Lower leg skin (tissue), 4 donors: ENCODE measurements at regions not wholly inside any gene's neighbourhood (a gene's known extent, or its start where the extent isn't known, plus 50 kb on each side); places are given as distances from the start of the nearest gene placed in this dataset.

Experiments used
- DNase-seq, 2 donors: peaks; one replicate each; pipeline ENCODE4 v3.0.0-alpha.2; 2019; ENCODE audit warnings: low spot score in 2 of 2
- H3K4me3 ChIP-seq: fragments of 200-600 bp; sonication (generic); 2 replicates; pipeline ENCODE4 v1.5.1; 2017; ENCODE audit warnings: mild to moderate bottlenecking, low read depth; ENCODE audit not compliant: poor library complexity, severe bottlenecking
- POLR2A ChIP-seq, 2 donors: fragments of 450-650 bp; IDR thresholded peaks; one replicate each; pipeline ENCODE4 v1.6.1; 2016 to 2017; ENCODE audit warnings: antibody characterized with exemption in 2 of 2, mild to moderate bottlenecking in 1 of 2, moderate library complexity in 1 of 2
- WGBS, 2 donors: methylation state at CpG; one replicate each; pipeline ENCODE4 v1.1.5; 2018; 5-methylcytosine and 5-hydroxymethylcytosine counted together
- intact Hi-C: fragments of 100-400 bp; cut with DNase I; formaldehyde crosslinking; loops from one replicate; pipeline ENCODE4 v1.15.0; 2023; ENCODE audit warnings: low total_unique reads
- TF ChIP-seq, protein P1 (sequence below), 3 donors: fragments of 450-650 bp; IDR thresholded peaks; one replicate each; pipeline ENCODE4 v1.5.1; 2016; ENCODE audit warnings: antibody characterized with exemption in 3 of 3, mild to moderate bottlenecking in 3 of 3, moderate library complexity in 2 of 3

DNA sequence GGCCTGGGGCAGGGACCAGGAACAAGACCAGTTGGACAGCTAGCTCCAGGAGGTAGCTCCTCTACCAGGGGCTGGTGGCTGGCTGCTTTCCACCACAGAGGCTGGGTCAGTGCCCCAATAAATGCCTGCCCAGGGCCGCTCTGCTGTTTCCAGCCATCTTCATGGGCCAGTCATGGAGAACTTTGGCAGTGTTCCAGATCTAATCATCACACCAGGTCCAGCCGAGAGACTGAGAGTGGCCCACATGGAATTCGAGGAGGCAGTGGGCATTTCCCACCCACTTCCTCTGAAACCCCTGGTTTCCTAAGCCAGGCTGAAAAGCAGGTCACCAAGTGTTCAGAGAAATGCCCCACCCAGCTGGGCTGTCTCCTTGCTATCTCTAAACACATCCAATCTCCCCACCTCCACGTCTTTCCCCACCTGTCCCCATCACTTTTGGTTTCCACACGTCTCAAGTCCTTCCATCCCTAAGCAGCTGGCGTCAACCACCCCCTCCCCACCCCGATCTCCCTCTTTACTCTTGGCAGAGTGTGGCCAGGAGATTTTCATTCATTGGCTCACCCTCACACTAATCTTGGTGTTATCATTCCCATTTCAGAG is 190.0 kb upstream of the LINGO1 start:
- intact Hi-C loops = no loop called here
- H3K4me3 ChIP-seq = no peak overlapping the region
- 74 to 78% methylated on average over 7 of the region's 7 CpGs for WGBS, 2 donors
- DNase-seq = no peak
- TF ChIP-seq, protein P1, sequence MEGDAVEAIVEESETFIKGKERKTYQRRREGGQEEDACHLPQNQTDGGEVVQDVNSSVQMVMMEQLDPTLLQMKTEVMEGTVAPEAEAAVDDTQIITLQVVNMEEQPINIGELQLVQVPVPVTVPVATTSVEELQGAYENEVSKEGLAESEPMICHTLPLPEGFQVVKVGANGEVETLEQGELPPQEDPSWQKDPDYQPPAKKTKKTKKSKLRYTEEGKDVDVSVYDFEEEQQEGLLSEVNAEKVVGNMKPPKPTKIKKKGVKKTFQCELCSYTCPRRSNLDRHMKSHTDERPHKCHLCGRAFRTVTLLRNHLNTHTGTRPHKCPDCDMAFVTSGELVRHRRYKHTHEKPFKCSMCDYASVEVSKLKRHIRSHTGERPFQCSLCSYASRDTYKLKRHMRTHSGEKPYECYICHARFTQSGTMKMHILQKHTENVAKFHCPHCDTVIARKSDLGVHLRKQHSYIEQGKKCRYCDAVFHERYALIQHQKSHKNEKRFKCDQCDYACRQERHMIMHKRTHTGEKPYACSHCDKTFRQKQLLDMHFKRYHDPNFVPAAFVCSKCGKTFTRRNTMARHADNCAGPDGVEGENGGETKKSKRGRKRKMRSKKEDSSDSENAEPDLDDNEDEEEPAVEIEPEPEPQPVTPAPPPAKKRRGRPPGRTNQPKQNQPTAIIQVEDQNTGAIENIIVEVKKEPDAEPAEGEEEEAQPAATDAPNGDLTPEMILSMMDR (IDR thresholded peaks at IDR 0.05) = no peak

DNA sequence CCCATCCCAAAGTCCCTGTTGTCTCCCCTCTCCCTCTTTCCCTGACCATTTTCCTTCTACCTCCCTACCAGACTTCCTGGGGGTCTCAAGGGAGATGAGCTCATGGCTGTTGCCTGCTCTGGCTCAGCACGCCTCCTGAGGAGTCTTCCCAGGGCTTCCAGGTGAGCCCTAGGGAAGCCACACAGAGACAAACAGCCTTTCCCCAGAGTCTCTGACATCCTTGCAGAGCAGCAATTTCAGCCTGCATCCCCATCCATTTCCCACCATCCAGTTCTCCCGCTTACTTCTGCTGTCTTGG is 189.2 kb upstream of the LINGO1 start:
- intact Hi-C loops = no loop called here
- WGBS, 2 donors = 79 to 98% methylated on average over 2 of the region's 2 CpGs
- no peak for TF ChIP-seq POLR2A (IDR thresholded peaks at IDR 0.05)
- TF ChIP-seq, protein P1 (IDR thresholded peaks at IDR 0.05) = no peak
- H3K4me3 ChIP-seq = no peak overlapping the region
- no peak for DNase-seq

DNA sequence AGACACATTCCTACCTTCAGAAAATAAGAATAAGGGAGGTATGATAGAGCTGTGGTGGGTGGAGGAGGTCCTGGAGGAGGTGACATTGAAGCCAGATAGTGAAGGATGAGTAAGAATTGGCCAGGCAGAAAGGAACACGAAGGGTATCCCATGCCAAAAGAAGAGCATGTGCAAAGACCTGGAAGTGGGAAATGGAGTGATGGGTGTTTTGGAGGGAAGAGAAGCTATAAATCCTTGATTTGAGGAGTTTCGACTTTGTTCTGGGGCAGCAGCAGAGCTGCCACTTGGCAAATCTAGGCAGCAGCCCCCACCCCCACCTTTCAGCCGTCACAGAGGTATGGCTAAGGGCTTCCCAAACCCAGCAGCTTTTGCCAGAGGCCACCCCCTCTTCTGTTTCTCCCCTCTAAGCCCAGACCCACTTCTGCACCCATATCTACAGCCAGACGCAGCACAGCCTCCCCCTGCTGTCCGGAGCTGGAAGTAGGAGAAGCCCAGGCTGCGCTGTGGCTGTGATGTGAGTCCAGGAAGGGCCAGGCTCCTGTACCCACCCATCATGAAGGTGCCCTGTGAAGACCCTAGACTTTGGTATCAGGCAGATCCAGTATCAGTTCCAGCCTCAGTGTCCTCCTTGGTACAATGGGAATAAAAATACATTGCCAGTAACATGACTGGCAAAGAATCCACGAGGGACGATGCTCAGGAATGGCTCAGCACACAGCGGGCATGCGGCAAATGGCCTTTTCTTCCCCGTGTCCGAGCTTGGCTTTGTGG is 188.7 kb upstream of the LINGO1 start:
- TF ChIP-seq, protein P1 (IDR thresholded peaks at IDR 0.05) = no peak
- no peak for TF ChIP-seq POLR2A (IDR thresholded peaks at IDR 0.05)
- DNase-seq = no peak
- 36% methylated on average over 12 of the region's 12 CpGs for WGBS, 2 donors
- intact Hi-C loops = no loop called here
- no peak overlapping the region for H3K4me3 ChIP-seq

DNA sequence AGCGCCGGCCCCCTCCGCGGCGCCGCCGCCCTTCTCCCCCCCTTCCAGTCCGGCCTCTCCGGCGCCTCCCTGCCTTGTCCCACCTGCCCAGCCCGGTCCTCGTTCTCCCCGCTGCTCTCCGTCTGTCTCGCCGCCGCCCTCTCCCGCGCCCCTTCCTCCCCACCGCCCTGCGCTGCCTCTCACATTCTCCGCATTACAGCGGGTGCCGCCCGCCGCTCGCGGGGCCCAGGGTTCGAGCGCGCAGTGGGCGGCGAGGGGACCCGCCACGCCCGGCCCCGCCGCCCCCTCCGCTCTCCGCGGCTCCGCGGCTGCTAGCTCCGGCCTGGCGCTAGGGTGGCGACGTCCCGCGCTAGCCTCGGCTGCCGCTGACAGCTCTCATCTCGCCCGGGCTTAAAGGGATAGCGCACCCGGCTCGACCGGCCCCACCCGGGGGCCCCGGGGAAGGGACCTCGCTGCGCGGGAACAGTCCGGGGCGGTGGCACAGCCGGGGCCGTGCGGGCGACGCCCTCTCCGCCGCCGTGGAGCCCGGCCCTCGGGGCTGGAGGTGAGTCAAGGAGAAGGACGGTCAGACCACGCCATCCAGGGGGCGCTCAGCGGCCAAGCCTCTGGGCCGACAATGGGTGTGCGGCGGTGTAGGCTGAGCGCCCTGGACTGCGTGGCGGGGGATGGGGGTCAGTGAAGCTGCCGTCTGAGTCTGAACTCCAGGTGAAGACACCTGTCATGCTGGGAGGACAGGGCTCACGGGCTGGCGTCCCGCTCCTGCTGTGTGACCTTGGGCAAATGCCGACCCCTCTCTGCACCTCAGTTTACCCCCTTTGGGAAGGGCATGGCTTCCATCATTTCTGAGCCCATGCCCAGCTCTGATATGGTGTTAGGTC is 187.4 kb upstream of the LINGO1 start:
- 2% methylated on average over 44 to 62 of the region's 89 CpGs for WGBS, 2 donors
- intact Hi-C loops = loop anchor here (2.0 kb wide), 1 partner anchor 185 kb away; no protein-coding TSS in a partner anchor

DNA sequence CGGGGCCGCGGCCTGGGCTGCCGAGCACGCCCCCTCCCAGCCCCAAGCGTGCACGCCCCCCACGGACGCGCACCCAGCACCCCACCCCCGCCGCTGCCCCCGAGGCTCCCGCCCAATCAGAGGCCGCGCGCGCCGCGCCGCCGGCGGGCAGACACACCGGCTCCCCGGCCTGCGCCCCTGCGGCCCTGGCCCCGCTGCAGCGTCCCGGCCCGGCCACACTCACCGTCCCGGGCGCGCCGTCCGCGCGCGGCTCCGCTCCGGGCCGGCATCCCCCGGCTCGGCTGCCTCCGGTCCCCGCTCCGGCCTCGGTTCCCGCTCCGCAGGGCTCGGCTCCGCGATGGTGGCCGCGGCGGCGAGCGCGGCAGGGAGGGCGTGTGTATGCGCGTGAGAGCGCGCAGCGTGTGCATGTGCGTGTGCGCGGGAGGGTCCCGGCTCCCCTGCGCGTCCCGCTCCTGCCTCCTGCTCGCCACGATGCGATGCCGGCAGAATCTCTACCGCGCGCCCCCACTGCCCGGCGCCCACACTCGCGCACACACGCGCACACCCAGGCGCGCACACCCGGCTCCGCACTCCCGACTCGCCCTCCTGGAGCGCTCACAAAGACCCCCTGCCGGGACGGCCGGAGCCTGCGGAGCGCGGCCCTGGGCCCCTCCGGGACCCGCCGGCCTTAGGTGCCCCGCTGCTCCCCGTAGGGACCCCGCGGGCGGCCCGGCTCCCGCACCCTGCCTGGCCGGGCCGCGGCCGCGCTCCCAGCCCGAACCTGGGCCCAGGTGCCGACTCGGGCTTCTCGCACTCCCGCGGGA is 186.5 kb upstream of the LINGO1 start:
- TF ChIP-seq POLR2A (IDR thresholded peaks at IDR 0.05) = no peak
- TF ChIP-seq, protein P1 (IDR thresholded peaks at IDR 0.05) = no peak

More for the DNA sequence above, 187.4 kb upstream of the LINGO1 start:
- H3K4me3 ChIP-seq = no peak overlapping the region
- TF ChIP-seq POLR2A (IDR thresholded peaks at IDR 0.05) = no peak
- TF ChIP-seq, protein P1 (IDR thresholded peaks at IDR 0.05) = no peak
- no peak for DNase-seq

More for the DNA sequence above, 186.5 kb upstream of the LINGO1 start:
- WGBS, 2 donors = 0 to 1% methylated on average over 5 to 26 of the region's 120 CpGs
- intact Hi-C loops = loop anchor here (2.0 kb wide), 1 partner anchor 184 kb away; no protein-coding TSS in a partner anchor
- no peak overlapping the region for H3K4me3 ChIP-seq
- DNase-seq = no peak
